GM18858 (cell line): ENCODE measurements at regions not wholly inside any gene's neighbourhood (a gene's known extent, or its start where the extent isn't known, plus 50 kb on each side); places are given as distances from the start of the nearest gene placed in this dataset.

Experiments
- ATAC-seq: cut with Tn5 transposase; IDR thresholded peaks from one replicate; pipeline ENCODE4 v1.9.1; 2021; ENCODE audit not compliant: unreplicated experiment

DNA sequence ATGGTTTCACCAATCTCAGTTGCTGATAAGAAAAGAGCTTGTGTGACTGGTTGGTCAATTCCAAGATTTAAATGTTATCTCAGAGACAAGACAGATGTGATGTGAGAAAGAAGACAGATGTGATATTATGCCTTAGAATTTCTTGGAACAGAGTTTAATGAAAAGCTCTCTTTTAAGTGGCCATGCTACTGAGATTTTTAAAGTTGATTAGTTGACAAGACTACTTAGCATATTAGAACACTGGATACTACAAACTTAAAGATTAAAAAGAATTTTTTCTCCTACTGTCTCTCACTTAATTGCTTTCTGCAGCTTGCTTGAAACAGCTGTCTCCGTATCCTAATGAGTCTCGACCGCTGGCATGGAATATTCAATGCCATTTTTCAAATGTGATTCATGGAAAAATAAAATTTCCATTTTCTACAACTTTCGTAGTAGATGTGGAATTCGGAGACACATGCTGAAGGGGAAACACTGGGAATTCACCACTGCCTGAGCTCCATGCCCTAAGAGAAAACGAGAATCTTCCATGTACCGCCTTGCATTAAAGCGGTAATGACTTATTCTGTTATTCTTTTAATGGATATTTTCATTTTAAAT lies 634.2 kb upstream of the SETBP1 start:
- no peak for ATAC-seq

DNA sequence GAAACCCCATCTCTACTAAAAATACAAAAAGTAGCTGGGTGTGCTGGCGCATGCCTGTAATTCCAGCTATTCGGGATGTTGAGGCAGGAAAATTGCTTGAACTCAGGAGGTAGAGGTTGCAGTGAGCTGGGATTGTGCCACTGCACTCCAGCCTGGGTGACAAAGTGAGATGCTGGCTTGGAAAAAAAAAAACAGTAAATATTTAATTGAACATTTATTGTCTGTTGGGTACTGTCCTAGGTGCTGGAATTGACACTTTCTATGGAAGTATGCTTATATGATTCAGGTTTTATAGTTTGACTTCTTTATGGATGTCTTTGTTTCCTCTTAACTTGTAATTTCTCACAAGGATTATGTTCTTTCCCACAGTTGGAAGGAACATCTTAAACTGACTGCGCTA lies 633.1 kb upstream of the SETBP1 start:
- ATAC-seq: no peak

DNA sequence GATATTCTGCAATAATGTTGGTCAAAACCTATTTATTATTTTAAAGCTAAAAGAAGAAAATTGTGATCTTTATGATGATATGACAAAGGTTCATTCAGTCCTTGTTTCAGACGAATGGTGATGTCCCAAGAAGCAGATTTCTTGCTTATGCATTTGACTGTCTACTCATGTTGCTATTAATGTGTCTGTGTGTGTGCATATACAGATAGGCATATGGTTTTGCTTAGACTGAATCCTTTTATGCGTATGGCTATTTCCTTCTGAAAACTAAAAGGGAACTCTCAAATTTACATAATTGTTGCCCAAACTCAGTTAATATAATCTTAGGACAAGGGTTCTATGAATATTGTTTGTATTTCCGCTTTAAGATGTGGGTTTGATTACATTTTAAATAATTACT lies 632.3 kb upstream of the SETBP1 start:
- ATAC-seq: no peak

DNA sequence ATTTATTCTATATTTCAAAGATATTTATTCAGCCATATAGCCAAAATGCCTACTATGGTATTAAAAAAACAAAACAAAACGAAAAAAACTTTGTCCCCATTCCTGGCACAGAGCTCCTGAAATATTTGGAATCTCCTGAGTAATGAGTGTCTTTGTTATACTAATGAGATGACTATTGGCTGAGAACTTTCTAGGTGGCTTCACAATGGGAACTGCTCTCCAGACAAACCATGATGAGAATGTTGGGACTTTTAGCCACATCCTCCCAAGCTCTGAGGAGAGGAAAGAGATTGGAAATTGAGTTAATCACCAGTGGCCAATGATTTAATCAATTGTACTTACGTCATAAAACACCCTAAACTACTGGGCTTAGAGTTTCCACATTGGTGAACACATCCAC lies 631.8 kb upstream of the SETBP1 start:
- ATAC-seq: no peak

DNA sequence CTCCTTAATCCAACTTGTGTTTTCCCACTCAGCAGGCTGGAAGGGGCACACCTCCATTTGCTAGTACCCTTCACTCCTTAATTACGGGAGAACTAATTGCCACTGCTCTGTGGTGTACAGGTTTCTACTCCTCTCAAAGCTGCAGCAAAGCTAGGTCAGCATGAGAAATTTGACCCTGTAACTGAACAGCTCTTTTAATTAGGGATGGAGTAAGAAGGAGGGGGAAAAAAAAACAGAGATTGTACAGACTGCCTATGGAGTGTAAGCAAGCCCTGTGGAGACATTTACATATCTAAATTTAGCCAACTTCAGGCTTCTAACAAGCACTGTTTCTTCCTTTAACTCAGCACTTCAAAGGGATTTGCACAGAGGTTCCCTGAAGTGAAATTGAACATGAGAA lies 629.7 kb upstream of the SETBP1 start:
- no peak for ATAC-seq

DNA sequence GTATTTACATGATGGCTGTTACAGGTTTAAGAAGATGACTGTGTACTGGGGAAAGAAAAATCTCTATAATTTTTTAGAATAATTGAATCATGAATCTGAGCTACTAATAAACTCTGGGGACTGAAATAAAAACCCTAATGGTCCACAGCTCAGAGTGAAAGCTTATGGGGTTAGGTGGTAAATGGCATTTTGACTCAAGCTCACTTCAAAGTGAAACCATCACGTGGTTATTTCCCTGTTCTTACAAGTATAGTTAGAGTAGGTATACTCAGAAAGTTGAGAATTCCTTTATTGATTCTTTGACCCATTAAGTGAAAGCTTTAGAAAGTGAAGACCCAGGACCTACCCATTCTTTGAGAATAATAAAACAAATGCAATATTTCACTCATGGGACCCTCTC lies 626.2 kb upstream of the SETBP1 start:
- no peak for ATAC-seq

DNA sequence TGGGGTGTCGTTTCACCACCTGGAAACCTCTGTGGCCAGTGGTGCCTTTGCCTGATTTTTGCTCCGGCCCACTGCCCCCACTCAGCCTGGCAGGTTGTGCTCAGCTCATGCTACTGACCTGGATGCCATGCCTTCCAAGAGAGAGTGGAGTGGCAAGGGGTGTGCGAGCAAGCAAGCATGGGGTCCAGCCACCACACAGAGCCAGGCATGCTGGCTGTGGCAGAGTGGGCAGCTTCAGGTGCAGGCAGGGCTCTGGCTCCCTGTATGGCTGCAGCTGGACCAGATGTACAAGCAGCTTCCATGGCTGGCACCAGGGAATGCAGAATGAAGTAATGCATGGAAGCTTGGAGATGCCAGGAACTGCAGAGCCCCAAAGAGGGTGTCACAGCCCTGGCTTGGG lies 620.5 kb upstream of the SETBP1 start:
- ATAC-seq: no peak

DNA sequence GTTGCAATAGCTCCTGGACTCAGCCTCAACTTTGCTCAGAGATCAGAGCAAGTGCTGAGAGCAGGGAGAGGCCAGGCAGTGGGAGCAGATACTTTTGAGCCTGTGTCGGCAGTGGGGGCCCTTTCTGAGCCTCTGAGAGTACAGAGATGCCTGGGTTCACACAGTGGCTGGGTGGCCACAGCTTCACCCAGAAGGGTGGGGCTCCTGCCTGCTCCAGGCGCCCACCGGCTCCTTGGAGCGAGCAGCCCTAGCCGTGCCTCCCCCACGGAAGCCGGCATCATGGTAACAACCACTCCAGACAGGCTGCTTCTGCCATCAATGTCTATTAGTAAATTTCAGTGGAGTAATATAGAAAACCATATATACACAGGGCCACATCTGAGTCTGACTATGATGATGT lies 619.2 kb upstream of the SETBP1 start:
- ATAC-seq: no peak

DNA sequence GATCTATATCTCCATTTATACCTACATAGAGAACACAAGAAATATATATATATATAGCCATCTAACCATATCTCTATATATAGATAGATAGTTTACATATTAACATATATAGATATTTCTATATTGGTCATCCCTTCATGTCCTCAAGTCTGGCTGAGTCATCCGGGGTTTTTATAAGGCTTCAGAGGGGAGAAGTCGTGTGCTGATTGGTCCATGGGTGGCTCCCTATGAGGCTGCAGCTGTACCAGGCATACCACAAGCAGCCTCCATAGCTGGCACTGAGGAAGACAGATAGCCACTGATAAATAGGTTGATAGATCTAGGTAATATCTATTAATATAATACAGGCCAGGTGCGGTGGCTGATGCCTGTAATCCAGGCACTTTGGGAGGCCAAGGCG lies 618.3 kb upstream of the SETBP1 start:
- ATAC-seq: no peak

DNA sequence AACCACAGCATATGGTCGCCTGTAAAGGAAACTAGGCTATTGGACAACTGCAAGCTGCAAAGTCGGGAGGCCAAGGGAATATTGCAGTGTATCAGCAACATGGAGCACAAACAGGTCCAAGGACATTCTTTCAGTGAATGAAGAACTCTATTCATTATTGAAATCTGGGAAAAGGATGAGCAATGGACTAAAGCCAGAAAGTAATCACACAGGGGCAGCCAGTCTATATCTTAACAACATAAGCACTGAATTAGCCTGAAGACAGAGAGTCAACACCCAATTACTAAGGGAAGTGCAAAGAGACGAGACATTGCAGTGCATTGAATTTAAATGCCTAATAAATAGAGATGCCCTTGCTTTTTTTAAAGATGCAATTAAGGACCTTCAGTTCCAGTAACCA lies 615.5 kb upstream of the SETBP1 start:
- ATAC-seq: no peak

DNA sequence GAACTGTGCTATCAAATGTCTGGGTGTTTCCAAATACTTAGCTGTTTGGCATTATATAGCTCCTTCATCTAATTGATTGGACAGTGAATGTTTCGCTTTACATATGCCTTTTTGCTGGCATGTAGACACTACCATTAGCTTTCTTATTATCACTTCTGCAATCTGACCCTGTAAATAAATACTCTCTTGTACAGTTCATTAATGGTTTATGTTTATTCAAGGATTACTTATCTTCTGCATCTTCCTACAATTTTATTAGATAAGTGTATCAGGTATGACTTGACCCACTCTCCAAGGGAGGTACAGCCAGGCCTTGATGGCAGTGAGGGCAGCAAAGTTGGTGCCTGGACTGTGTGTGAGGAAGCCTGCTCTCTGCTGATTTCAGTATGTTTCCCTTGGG lies 614.1 kb upstream of the SETBP1 start:
- no peak for ATAC-seq

DNA sequence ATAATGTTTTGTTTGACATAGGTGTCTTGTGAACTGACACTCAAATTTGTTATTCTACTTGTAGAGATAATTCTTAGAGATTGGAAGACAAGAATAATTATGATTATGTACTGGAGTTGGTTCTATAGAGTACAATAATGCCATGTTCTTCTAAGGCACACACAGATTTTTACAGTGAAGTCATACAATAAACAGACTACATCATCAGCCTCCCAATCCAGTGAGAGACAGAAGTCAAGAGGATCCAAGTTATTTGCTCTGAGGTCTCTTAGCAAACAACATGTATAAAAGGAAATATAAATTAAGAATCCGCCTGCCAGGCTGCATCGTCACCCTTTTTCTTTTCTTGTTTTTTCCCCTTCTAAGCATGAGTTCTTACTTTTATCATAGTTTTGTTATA lies 613.5 kb upstream of the SETBP1 start:
- ATAC-seq: no peak

DNA sequence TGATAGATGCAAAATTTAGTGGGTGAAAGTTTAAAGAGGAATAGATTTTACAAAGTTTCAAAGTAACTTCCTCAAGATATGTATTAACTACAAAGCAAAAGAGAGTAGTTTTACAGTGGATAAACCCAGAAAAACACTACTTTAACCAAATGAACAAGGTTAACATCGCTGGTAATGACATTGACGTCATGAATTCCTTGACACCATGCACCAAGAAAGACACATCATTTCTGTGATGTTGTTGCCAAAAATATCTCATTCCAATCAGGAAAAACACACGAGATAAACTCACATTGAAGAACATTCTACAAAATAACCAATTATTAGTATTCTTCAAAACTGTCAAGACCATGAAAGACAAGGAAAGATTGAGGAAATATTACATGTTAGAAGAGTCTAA lies 605.6 kb upstream of the SETBP1 start:
- ATAC-seq: no peak

DNA sequence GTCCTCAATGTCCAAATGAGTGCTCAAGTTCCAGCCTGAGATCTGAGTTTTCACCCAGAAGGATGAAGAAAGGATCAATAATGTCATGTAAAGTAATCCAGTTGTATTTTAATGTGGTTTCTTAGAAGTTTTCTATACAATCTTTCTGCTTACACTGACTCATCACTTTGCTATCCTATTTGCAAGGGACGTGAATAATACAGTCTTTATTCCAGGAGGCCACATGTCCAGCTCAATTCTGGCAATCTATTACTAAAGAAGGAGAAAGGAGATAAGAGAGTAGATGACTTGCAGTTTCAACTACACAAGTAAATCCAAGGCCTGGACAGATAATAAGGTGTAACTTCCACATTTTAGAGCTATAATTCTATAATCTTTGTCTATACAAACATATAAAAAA lies 601.1 kb upstream of the SETBP1 start:
- no peak for ATAC-seq

DNA sequence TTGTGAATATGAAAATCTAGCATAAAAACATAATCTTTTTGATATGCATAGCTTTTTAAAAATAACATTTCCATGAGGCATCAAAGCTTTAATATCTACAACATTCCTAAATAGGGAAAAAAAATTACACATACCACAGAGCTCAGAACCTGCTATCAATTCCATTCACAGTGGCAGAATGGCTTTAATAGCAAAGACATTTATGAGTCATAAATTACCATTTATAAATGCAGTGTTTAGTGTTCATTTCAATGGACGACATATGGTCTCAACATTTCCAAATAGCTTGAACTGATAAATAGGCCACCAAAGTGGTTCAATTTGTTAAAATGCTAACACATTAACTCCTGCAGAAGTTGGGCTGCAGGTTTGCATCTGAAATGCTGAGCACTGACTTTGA lies 600.6 kb upstream of the SETBP1 start:
- ATAC-seq: no peak

DNA sequence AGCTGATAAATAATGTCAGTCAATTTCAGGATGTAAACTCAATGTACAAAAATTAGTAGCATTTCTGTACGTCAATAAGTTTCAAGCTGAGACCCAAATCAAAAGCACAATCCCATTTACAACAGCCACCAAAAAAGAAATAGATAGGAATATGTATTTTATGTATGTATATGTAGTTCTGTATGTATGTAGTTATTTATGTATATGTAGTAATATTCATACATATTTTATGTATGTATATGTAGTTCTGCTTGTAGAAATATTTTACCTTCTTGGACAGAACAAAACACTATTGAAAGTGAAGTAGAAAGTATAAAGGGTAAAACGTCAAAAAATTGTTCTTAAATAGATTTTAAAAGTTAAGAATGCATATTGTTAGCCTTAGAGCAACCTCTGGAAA lies 591.0 kb upstream of the SETBP1 start:
- ATAC-seq: no peak

DNA sequence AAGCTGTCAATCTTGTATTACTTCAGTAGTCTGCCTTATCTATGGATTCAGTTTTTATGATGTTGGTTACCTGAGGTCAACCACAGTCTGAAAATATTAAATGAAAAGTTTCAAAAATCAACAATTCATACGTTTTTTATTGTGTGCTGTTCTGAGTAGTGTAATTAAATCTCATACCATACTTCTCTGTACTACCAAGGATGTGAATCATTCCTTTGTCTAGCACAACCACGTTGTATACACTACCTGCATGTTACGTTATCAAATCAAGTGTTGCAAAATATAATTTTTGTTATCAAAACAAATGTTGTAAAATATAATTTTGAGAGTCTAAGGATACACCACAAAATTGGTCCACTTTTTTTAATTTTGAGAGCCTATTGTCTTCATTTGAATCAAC lies 590.2 kb upstream of the SETBP1 start:
- ATAC-seq: no peak

DNA sequence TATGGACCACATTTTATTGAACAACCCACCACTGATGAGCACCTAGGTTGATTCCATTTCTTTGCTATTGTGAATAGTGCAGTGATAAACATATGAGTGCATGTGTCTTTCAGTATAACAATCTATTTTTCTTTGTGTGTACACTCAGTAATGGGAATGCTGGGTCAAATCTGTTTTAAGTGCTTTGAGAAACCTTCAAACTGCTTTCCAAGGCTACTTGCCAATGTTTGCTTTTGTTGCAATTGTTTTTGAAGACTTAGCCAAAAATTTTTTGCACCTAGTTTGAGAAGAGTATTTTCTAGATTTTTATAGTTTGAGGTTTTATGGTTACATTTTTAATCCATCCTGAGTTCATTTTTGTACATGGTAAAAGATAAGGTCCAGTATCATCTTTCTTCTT lies 587.4 kb upstream of the SETBP1 start:
- no peak for ATAC-seq

DNA sequence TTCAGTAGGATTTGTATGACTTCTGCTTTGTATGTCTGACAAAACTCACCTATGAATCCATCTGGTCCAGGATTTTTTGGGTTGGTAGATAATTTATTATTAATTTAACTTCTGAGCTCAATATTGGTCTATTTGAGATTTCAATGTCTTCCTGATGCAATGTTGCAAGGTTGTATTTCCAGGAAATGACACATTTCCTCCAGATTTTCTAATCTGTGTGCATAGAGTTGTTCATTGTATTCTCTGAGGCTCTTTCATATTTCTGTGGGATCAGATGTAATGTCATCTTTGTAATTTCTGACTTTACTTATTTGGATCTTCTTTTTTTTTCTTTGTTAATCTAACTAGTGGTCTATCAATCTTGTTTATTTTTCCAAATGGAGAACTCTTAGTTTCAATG lies 584.7 kb upstream of the SETBP1 start:
- no peak for ATAC-seq

DNA sequence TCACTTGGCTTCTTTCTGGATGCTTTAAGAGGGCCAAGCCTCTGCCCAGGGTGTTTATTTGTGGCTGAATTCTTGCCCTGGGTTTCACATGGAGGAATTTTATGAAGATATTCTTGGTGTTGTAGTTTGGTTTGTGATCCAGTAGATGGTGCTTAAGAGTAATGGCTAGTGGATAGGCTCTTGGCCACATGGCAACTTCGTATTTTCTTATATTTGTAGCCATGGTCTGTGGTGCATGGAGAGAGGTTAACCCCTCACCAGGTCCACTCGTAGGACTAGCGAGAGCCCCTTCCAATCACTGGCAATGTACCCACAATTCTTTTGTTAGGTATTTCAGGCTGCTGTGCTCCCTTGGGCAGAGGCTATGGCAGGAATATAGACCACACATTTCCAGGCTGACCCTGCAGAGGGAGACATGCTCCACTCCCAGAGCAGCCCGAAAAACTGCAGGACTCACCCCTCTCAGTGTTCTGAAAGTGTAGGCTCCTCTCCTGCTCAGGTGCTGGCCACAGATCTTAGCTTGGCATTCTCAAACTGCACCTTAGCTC lies 582.1 kb upstream of the SETBP1 start:
- ATAC-seq: no peak

DNA sequence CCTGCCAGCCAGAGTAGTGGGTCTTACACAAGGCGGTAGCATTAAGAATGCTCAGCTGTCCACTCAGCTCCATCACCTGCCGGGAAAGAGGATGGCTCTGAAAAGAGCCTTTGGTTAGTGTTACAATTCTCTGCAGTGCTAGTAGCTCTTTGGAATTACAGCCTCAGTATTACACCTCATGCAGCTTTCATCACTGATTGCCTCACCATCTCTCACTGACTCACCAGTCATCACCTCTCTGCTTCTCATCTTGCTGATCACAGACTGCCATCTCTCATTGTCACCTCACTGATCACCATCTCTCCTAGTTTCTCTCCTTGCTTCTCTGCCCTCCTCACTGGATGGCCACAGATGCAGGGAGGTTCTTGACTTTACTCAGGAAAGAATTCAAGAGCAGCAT lies 573.5 kb upstream of the SETBP1 start:
- no peak for ATAC-seq

DNA sequence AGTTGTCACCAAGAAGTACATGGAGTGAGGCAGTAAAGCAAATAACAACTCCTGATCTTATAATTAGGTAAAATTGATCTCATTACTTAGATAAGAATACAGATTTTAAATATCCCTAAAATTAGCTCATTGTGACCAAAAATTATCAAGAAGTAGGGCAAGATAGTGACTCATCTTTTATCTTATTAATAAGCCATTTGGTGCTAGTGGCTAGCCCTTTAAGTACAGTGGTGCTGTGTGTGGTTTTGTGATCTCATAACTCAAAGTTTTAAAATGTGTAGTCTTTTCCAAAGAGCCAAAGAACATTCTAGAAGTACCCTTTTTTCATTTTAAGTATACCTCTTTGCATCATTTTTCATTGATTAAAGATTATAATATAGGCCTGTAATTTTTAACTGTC lies 569.4 kb upstream of the SETBP1 start:
- no peak for ATAC-seq

DNA sequence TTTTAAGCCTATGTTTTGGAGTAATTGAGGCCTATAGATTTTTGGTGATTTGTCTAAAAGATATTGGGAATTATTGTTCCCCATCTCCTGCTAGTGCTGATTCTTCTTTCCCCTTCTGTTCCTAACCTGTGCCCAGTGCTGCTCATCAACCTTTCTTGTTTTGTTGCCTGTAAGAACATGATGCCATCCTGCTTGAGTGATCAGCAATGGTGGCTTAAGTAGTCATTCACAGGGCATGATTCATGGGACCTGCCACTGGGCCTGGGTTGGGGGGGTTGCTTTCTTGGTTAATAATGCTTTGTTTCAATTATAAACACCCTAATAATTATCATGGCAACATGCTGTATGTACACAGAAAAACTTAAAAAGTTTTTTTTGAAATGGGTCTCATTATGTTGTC lies 562.9 kb upstream of the SETBP1 start:
- ATAC-seq: no peak

DNA sequence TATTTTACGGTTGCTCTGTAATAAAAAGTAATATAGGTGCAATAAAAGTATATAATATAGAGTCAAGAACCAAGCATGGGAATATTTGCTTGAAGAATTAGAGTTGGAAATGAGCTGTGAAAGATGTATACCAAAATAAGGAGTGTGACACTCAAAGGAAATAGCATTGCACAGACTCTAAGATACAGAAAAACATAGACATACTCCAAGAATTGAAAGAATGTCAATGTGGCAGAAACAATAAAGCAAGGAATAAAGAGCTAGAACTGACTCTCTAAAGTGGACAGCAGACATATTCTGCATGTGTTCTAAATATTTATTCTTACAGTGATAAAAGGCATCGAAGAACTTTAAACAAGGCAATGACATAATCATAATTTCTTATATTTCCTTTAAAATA lies 561.1 kb upstream of the SETBP1 start:
- no peak for ATAC-seq
